ENCODE measurements at regions not wholly inside any gene's neighbourhood (a gene's known extent, or its start where the extent isn't known, plus 50 kb on each side); places are given as distances from the start of the nearest gene placed in this dataset.

DNA sequence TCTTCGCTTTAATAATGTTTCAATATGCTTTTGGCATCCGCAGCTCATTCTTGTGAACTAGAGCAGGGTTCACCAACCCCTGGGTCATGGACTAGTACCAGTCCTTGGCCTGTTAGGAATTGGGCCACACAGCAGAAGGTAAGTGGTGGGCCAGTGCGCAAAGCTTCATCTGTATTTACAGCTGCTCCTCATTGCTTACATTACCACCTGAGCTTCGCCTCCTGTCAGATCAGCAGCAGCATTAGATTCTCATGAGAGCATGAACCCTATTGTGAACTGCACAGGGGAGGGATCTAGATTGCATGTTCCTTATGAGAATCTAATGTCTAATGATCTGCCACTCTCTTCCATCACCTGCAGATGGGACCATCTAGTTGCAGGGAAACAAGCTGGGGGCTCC is 75.5 kb upstream of the GGTLC1 start:
- Histone ChIP-seq H3K4me3 (ENCODE audit: low read depth, low read length) (no peak overlapping the region), H3K36me3 (ENCODE audit: control insufficient read depth, insufficient read depth, low read length) (no peaks in the 10 kb centered on the region), H3K27me3 (ENCODE audit: control insufficient read depth, insufficient read depth, low read length) (no peaks in the 10 kb centered on the region)
- TF ChIP-seq, protein P1, sequence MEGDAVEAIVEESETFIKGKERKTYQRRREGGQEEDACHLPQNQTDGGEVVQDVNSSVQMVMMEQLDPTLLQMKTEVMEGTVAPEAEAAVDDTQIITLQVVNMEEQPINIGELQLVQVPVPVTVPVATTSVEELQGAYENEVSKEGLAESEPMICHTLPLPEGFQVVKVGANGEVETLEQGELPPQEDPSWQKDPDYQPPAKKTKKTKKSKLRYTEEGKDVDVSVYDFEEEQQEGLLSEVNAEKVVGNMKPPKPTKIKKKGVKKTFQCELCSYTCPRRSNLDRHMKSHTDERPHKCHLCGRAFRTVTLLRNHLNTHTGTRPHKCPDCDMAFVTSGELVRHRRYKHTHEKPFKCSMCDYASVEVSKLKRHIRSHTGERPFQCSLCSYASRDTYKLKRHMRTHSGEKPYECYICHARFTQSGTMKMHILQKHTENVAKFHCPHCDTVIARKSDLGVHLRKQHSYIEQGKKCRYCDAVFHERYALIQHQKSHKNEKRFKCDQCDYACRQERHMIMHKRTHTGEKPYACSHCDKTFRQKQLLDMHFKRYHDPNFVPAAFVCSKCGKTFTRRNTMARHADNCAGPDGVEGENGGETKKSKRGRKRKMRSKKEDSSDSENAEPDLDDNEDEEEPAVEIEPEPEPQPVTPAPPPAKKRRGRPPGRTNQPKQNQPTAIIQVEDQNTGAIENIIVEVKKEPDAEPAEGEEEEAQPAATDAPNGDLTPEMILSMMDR (IDR thresholded peaks at IDR 0.05; ENCODE audit: insufficient read depth, low read length, poor library complexity, severe bottlenecking) = no peak
- DNase-seq (ENCODE audit: low read depth) = no peak

DNA sequence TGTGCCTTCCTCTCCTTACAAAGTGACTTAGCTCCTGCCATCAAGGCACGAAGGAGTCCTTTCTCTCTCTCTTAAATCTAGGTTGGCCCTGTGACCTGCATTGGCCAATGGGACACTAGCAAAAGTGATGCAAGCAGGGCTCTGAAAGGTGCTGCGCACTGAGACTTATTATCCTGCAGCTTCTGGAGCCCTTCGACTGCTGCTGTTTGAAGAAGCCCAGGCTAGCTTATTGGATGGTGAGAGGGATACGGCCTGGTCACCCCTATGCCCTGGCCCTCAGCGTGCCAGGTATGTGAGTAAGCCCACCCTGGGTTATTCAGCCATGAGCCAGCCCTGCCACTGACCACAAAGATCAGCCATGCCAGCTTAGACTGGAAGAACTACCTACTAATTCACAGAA is 74.5 kb upstream of the GGTLC1 start:
- Histone ChIP-seq H3K4me3 (ENCODE audit: low read depth, low read length) (no peak overlapping the region), H3K36me3 (ENCODE audit: control insufficient read depth, insufficient read depth, low read length) (no peaks in the 10 kb centered on the region), H3K27me3 (ENCODE audit: control insufficient read depth, insufficient read depth, low read length) (no peaks in the 10 kb centered on the region)
- TF ChIP-seq, protein P1 (IDR thresholded peaks at IDR 0.05; ENCODE audit: insufficient read depth, low read length, poor library complexity, severe bottlenecking) = no peak
- no peak for DNase-seq (ENCODE audit: low read depth)

DNA sequence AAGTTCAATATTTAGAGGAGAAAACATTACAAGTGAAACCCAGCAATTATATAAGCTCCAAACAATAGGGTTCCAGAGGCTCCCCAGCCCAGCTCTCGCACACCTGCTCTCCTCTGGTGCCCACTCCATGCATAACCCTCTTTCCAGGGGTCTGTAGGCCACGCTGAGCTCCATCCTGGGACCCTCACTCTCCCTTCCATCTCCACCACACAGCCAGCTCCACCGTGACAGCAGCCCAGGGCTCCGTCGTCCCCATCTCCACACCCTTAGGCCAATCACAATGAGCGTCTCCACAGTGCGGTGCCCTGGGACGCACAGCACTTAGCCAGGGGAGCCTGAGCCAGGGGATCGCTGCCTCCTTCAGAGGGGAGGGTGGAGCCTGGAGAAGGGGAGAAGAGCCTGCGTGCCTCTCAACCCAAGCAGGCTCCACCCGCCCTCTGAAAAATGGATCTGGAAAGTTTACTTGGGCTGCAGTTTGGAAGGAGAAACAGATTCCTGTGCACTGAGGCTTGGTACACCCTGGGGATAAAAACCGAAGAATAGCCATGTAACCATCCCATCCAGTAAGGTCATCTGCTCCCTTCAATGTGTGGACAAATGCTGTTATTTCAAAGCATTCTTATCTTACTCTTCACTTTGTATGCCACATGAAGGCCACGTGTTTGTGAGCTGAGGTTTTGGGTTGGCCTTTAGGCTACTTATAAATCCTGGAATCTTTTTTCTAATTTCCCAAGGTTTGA is 72.4 kb upstream of the GGTLC1 start:
- Histone ChIP-seq H3K36me3 (ENCODE audit: control insufficient read depth, insufficient read depth, low read length) (no peaks in the 10 kb centered on the region), H3K27me3 (ENCODE audit: control insufficient read depth, insufficient read depth, low read length) (no peaks in the 10 kb centered on the region), H3K4me3 (ENCODE audit: low read depth, low read length) (no peak overlapping the region)
- DNase-seq (ENCODE audit: low read depth) = no peak
- TF ChIP-seq, protein P1 (IDR thresholded peaks at IDR 0.05; ENCODE audit: insufficient read depth, low read length, poor library complexity, severe bottlenecking) = no peak

DNA sequence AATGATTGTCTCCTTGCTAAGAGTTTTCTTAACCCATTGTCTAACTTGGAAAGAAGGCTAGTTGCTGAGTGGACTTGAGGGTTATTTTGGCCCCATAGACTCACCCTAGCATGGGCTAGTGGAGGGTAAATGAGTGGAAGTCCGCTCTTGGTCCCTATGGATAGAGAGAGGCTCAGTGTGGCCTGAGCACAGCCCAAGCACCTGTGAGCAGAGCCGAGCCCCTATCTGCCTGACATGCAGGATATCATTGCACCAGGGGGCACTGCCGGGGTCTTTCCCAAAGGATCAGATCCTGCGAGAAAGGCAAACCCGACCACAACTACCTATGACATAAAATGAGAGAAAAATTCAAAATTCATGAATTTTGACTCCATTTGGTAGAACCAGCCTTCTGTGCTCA is 70.6 kb upstream of the GGTLC1 start:
- no peaks in the 10 kb centered on the region for H3K36me3 ChIP-seq (ENCODE audit: control insufficient read depth, insufficient read depth, low read length)
- no peaks in the 10 kb centered on the region for H3K27me3 ChIP-seq (ENCODE audit: control insufficient read depth, insufficient read depth, low read length)
- DNase-seq (ENCODE audit: low read depth) = no peak
- TF ChIP-seq, protein P1 (IDR thresholded peaks at IDR 0.05; ENCODE audit: insufficient read depth, low read length, poor library complexity, severe bottlenecking) = no peak
- no peak overlapping the region for H3K4me3 ChIP-seq (ENCODE audit: low read depth, low read length)

DNA sequence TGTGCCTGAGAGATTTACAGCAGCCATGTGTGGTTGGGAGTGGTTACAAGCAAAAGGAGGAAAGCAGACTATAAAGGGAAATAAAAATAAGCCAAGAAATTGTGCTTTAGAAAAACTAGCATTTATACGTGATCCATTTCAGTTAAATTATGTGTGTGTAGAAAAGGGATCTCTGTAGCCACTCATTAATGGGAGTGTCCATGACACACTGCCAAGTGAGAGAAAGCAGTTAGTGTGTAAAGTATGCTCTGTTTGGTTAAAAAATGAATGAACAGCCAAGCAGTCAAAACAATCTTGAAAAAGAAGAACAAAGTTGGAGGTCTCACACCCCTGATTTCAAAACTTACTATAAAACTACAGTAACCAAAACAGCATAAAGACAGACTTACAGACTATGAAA is 67.9 kb upstream of the GGTLC1 start:
- no peak for DNase-seq (ENCODE audit: low read depth)
- Histone ChIP-seq H3K36me3 (ENCODE audit: control insufficient read depth, insufficient read depth, low read length) (no peaks in the 10 kb centered on the region), H3K27me3 (ENCODE audit: control insufficient read depth, insufficient read depth, low read length) (no peaks in the 10 kb centered on the region), H3K4me3 (ENCODE audit: low read depth, low read length) (no peak overlapping the region)
- TF ChIP-seq, protein P1 (IDR thresholded peaks at IDR 0.05; ENCODE audit: insufficient read depth, low read length, poor library complexity, severe bottlenecking) = no peak

All from kidney epithelial cell (primary cell).